DOHH2 (cell line): ENCODE measurements at regions not wholly inside any gene's neighbourhood (a gene's known extent, or its start where the extent isn't known, plus 50 kb on each side); places are given as distances from the start of the nearest gene placed in this dataset.

Experiments
- CTCF ChIP-seq: fragments of 200-600 bp; sonication (generic); IDR thresholded peaks from one replicate; pipeline ENCODE4 v1.5.1; 2014; ENCODE audit warnings: antibody characterized with exemption, mild to moderate bottlenecking, low read depth, low read length; ENCODE audit not compliant: poor library complexity, severe bottlenecking
- EZH2phosphoT487 ChIP-seq: fragments of 200-600 bp; sonication (generic); IDR thresholded peaks from 2 replicates; pipeline ENCODE4 v1.6.1; 2017; ENCODE audit warnings: borderline replicate concordance, mild to moderate bottlenecking, antibody characterized with exemption, low read length, moderate library complexity, mixed read lengths

- TF ChIP-seq CTCF = no peak
- no peak for TF ChIP-seq EZH2phosphoT487
These were observed 541.4 kb downstream of the CSNK1G3 start for GRCh38 chr5:124053340-124053739.
